ENCODE measurements at regions not wholly inside any gene's neighbourhood (a gene's known extent, or its start where the extent isn't known, plus 50 kb on each side); places are given as distances from the start of the nearest gene placed in this dataset.

- H3K27me3 ChIP-seq (ENCODE audit: insufficient read depth, low read length) = no peaks in the 10 kb centered on the region
- H3K4me1 Mint-ChIP-seq = no peaks in the 10 kb centered on the region
- H3K27ac Mint-ChIP-seq = no peak overlapping the region
- no peak overlapping the region for H3K27ac ChIP-seq (ENCODE audit: low read depth, low read length)
- H3K9me3 ChIP-seq (ENCODE audit: control insufficient read depth in 1 of 2, low read length in 2 of 2) = no peaks in the 10 kb centered on the region
- H3K27me3 Mint-ChIP-seq = peaks cover 0 to 2% of the 10 kb centered on the region in 2 donors
- ChIA-PET CTCF (ENCODE audit: partially characterized antibody) (no interaction called here), POLR2A (ENCODE audit: partially characterized antibody) (no interaction called here)
- intact Hi-C loops (cut with micrococcal nuclease) = no loop called here
- no peak overlapping the region for H3K4me3 Mint-ChIP-seq
- H3K4me3 ChIP-seq (ENCODE audit: low read length in 2 of 2) = no peak overlapping the region
- H3K36me3 Mint-ChIP-seq = no peaks in the 10 kb centered on the region
- H3K4me1 ChIP-seq (ENCODE audit: insufficient read depth, low read length) = no peaks in the 10 kb centered on the region
- H3K36me3 ChIP-seq (ENCODE audit: insufficient read depth, low read length) = no peaks in the 10 kb centered on the region
- H3K9me3 Mint-ChIP-seq = no peaks in the 10 kb centered on the region
- DNase-seq = no peak
Measured at GRCh38 chr20:50247196-50248094, 56.8 kb downstream of the CEBPB start.

- CTCF ChIA-PET (ENCODE audit: partially characterized antibody) = no interaction called here
- no peak for DNase-seq
Measured at GRCh38 chr20:50248104-50248641, 57.5 kb downstream of the CEBPB start.

GRCh38 chr20:50249447-50250388 lies 59.1 kb downstream of the CEBPB start:
- Mint-ChIP-seq H3K4me3 (no peak overlapping the region), H3K27ac (no peak overlapping the region), H3K4me1 (no peaks in the 10 kb centered on the region), H3K27me3 (peaks cover 0 to 3% of the 10 kb centered on the region in 2 donors), H3K9me3 (no peaks in the 10 kb centered on the region), H3K36me3 (no peaks in the 10 kb centered on the region)
- intact Hi-C loops (cut with micrococcal nuclease) = no loop called here
- CTCF ChIA-PET (ENCODE audit: partially characterized antibody) = no interaction called here
- no peaks in the 10 kb centered on the region for H3K36me3 ChIP-seq (ENCODE audit: insufficient read depth, low read length)
- no peaks in the 10 kb centered on the region for H3K27me3 ChIP-seq (ENCODE audit: insufficient read depth, low read length)
- DNase-seq = no peak
- no peak overlapping the region for H3K4me3 ChIP-seq (ENCODE audit: low read length in 2 of 2)
- H3K9me3 ChIP-seq (ENCODE audit: control insufficient read depth in 1 of 2, low read length in 2 of 2) = no peaks in the 10 kb centered on the region
- POLR2A ChIA-PET (ENCODE audit: partially characterized antibody) = no interaction called here
- H3K27ac ChIP-seq (ENCODE audit: low read depth, low read length) = no peak overlapping the region
- H3K4me1 ChIP-seq (ENCODE audit: insufficient read depth, low read length) = no peaks in the 10 kb centered on the region

More at GRCh38 chr20:50248104-50248641, 57.5 kb downstream of the CEBPB start:
- H3K4me3 Mint-ChIP-seq = no peak overlapping the region
- no peak overlapping the region for H3K27ac ChIP-seq (ENCODE audit: low read depth, low read length)
- POLR2A ChIA-PET (ENCODE audit: partially characterized antibody) = no interaction called here
- H3K9me3 Mint-ChIP-seq = no peaks in the 10 kb centered on the region
- no peak overlapping the region for H3K27ac Mint-ChIP-seq
- peaks cover 0 to 3% of the 10 kb centered on the region in 2 donors for H3K27me3 Mint-ChIP-seq
- no peaks in the 10 kb centered on the region for H3K27me3 ChIP-seq (ENCODE audit: insufficient read depth, low read length)
- no peaks in the 10 kb centered on the region for H3K36me3 Mint-ChIP-seq
- no peaks in the 10 kb centered on the region for H3K4me1 Mint-ChIP-seq
- intact Hi-C loops (cut with micrococcal nuclease) = no loop called here
- no peaks in the 10 kb centered on the region for H3K9me3 ChIP-seq (ENCODE audit: control insufficient read depth in 1 of 2, low read length in 2 of 2)
- H3K36me3 ChIP-seq (ENCODE audit: insufficient read depth, low read length) = no peaks in the 10 kb centered on the region
- H3K4me3 ChIP-seq (ENCODE audit: low read length in 2 of 2) = no peak overlapping the region
- no peaks in the 10 kb centered on the region for H3K4me1 ChIP-seq (ENCODE audit: insufficient read depth, low read length)

GRCh38 chr20:50250679-50251382 lies 60.2 kb downstream of the CEBPB start:
- Histone ChIP-seq H3K27me3 (ENCODE audit: insufficient read depth, low read length) (no peaks in the 10 kb centered on the region), H3K9me3 (ENCODE audit: control insufficient read depth in 1 of 2, low read length in 2 of 2) (no peaks in the 10 kb centered on the region), H3K4me1 (ENCODE audit: insufficient read depth, low read length) (no peaks in the 10 kb centered on the region), H3K27ac (ENCODE audit: low read depth, low read length) (no peak overlapping the region), H3K4me3 (ENCODE audit: low read length in 2 of 2) (no peak overlapping the region), H3K36me3 (ENCODE audit: insufficient read depth, low read length) (no peaks in the 10 kb centered on the region)
- CTCF ChIA-PET (ENCODE audit: partially characterized antibody) = no interaction called here
- intact Hi-C loops (cut with micrococcal nuclease) = no loop called here
- H3K36me3 Mint-ChIP-seq = no peaks in the 10 kb centered on the region
- peaks cover 0 to 3% of the 10 kb centered on the region in 2 donors for H3K27me3 Mint-ChIP-seq
- no peak overlapping the region for H3K4me3 Mint-ChIP-seq
- no peaks in the 10 kb centered on the region for H3K4me1 Mint-ChIP-seq
- no peak for DNase-seq
- no peaks in the 10 kb centered on the region for H3K9me3 Mint-ChIP-seq
- POLR2A ChIA-PET (ENCODE audit: partially characterized antibody) = no interaction called here
- H3K27ac Mint-ChIP-seq = no peak overlapping the region

- Histone ChIP-seq H3K4me3 (ENCODE audit: low read length in 2 of 2) (no peak overlapping the region), H3K36me3 (ENCODE audit: insufficient read depth, low read length) (no peaks in the 10 kb centered on the region), H3K27me3 (ENCODE audit: insufficient read depth, low read length) (no peaks in the 10 kb centered on the region), H3K27ac (ENCODE audit: low read depth, low read length) (no peak overlapping the region), H3K4me1 (ENCODE audit: insufficient read depth, low read length) (no peaks in the 10 kb centered on the region), H3K9me3 (ENCODE audit: control insufficient read depth in 1 of 2, low read length in 2 of 2) (no peaks in the 10 kb centered on the region)
- no peak for DNase-seq
- peaks cover 0 to 3% of the 10 kb centered on the region in 2 donors for H3K27me3 Mint-ChIP-seq
- intact Hi-C loops (cut with micrococcal nuclease) = no loop called here
- no peaks in the 10 kb centered on the region for H3K4me1 Mint-ChIP-seq
- H3K4me3 Mint-ChIP-seq = no peak overlapping the region
- H3K36me3 Mint-ChIP-seq = no peaks in the 10 kb centered on the region
- no peaks in the 10 kb centered on the region for H3K9me3 Mint-ChIP-seq
- H3K27ac Mint-ChIP-seq = no peak overlapping the region
- ChIA-PET CTCF (ENCODE audit: partially characterized antibody) (no interaction called here), POLR2A (ENCODE audit: partially characterized antibody) (no interaction called here)
Measured at GRCh38 chr20:50251383-50251748, 60.7 kb downstream of the CEBPB start.

- Mint-ChIP-seq H3K36me3 (no peaks in the 10 kb centered on the region), H3K4me3 (no peak overlapping the region), H3K27ac (peak overlapping the region in 1 of 7 donors; percentile 31), H3K27me3 (peaks cover 0 to 3% of the 10 kb centered on the region in 2 donors), H3K4me1 (no peaks in the 10 kb centered on the region), H3K9me3 (no peaks in the 10 kb centered on the region)
- intact Hi-C loops (cut with micrococcal nuclease) = no loop called here
- H3K4me3 ChIP-seq (ENCODE audit: low read length in 2 of 2) = no peak overlapping the region
- H3K27me3 ChIP-seq (ENCODE audit: insufficient read depth, low read length) = no peaks in the 10 kb centered on the region
- no peak overlapping the region for H3K27ac ChIP-seq (ENCODE audit: low read depth, low read length)
- DNase-seq = no peak
- ChIA-PET CTCF (ENCODE audit: partially characterized antibody) (no interaction called here), POLR2A (ENCODE audit: partially characterized antibody) (no interaction called here)
- no peaks in the 10 kb centered on the region for H3K4me1 ChIP-seq (ENCODE audit: insufficient read depth, low read length)
- no peaks in the 10 kb centered on the region for H3K36me3 ChIP-seq (ENCODE audit: insufficient read depth, low read length)
- no peaks in the 10 kb centered on the region for H3K9me3 ChIP-seq (ENCODE audit: control insufficient read depth in 1 of 2, low read length in 2 of 2)
Measured at GRCh38 chr20:50251992-50252511, 61.4 kb downstream of the CEBPB start.

GRCh38 chr20:50252701-50253100 lies 62.1 kb downstream of the CEBPB start:
- no peaks in the 10 kb centered on the region for H3K36me3 ChIP-seq (ENCODE audit: insufficient read depth, low read length)
- Mint-ChIP-seq H3K27ac (no peak overlapping the region), H3K9me3 (no peaks in the 10 kb centered on the region), H3K36me3 (no peaks in the 10 kb centered on the region), H3K4me3 (no peak overlapping the region), H3K27me3 (peaks cover 2 to 3% of the 10 kb centered on the region in 2 donors), H3K4me1 (no peaks in the 10 kb centered on the region)
- H3K27ac ChIP-seq (ENCODE audit: low read depth, low read length) = no peak overlapping the region
- H3K9me3 ChIP-seq (ENCODE audit: control insufficient read depth in 1 of 2, low read length in 2 of 2) = no peaks in the 10 kb centered on the region
- intact Hi-C loops (cut with micrococcal nuclease) = no loop called here
- CTCF ChIA-PET (ENCODE audit: partially characterized antibody) = no interaction called here
- POLR2A ChIA-PET (ENCODE audit: partially characterized antibody) = no interaction called here
- H3K27me3 ChIP-seq (ENCODE audit: insufficient read depth, low read length) = no peaks in the 10 kb centered on the region
- DNase-seq = no peak
- no peak overlapping the region for H3K4me3 ChIP-seq (ENCODE audit: low read length in 2 of 2)
- no peaks in the 10 kb centered on the region for H3K4me1 ChIP-seq (ENCODE audit: insufficient read depth, low read length)

All from CD4-positive, alpha-beta memory T cell (primary cell).